K562 (cell line): ENCODE measurements at regions not wholly inside any gene's neighbourhood (a gene's known extent, or its start where the extent isn't known, plus 50 kb on each side); places are given as distances from the start of the nearest gene placed in this dataset.
"Not testable (repeated sequence)": the region's sequence is repeated elsewhere in the genome, so short reads cannot be mapped to it uniquely, and the experiment has no call there.

ENCODE experiments used
- ATAC-seq: fragments of 200-7000 bp; cut with Tn5 transposase; 3 replicates; pipeline ENCODE4 v1.9.1; 2020; ENCODE audit warnings: moderate library complexity
- BruUV-seq: library from RNA; stranded (reverse); fragments of 400-500 nt; replicated peaks from 2 replicates; lab custom pipeline; 2021; lab: Mats Ljungman, UMichigan
- CTCF ChIA-PET: fragments of 300-600 bp; formaldehyde crosslinking; extraction: SDS; loops from one replicate; lab custom pipeline; 2021; ENCODE audit warnings: low intra/inter-chr PET ratio; lab: Yijun Ruan, JAX
- POLR2A ChIA-PET: fragments of 300-600, 350-650 bp; sonication (Branson Sonifier 250); formaldehyde crosslinking; extraction: SDS; loops from one replicate; lab custom pipeline; 2021; ENCODE audit warnings: antibody characterized with exemption, inconsistent platforms; lab: Yijun Ruan, JAX
- DNase-seq, 4 experiments: peaks; one replicate each; pipeline versions ENCODE4 v3.0.0 to v3.0.0-alpha.2; 2011 to 2018; ENCODE audit warnings: low spot score in 3 of 4, mixed read lengths in 3 of 4; ENCODE audit errors: extremely low read depth in 1 of 4
- FAIRE-seq: peaks from 2 replicates; lab custom pipeline; 2011; peaks lifted over from hg19 to GRCh38; lab: Jason Lieb, UNC
- H2AFZ ChIP-seq: 2 replicates; pipeline ENCODE4 v1.6.0; 2011; ENCODE audit warnings: low read depth, low read length, control low read depth, inconsistent platforms
- H3K27ac ChIP-seq: fragments of 200-600 bp; 3 replicates; pipeline ENCODE4 v1.8.0; 2011; ENCODE audit warnings: low read depth, mild to moderate bottlenecking, control low read depth, inconsistent platforms, low read length, moderate library complexity, mixed read lengths; ENCODE audit errors: extremely low read depth
- H3K27me3 ChIP-seq, 2 experiments: fragments of 300-600 bp in 1 of 2; 2 replicates in 1 of 2; 3 replicates in 1 of 2; pipeline versions ENCODE4 v1.6.0 to v1.8.0; 2011; ENCODE audit warnings: inconsistent platforms in 2 of 2, low read length in 2 of 2, mild to moderate bottlenecking in 1 of 2, mixed read lengths in 1 of 2, moderate library complexity in 1 of 2; ENCODE audit not compliant: control insufficient read depth in 2 of 2, insufficient read depth in 2 of 2
- H3K36me3 ChIP-seq: fragments of 300-600 bp; 3 replicates; pipeline ENCODE4 v1.8.0; 2011; ENCODE audit warnings: mild to moderate bottlenecking, low read length, inconsistent platforms; ENCODE audit not compliant: control insufficient read depth, insufficient read depth
- H3K4me1 ChIP-seq, 2 experiments: fragments of 200-600 bp in 1 of 2; replicated peaks in 1 of 2; 2 replicates in 1 of 2; 3 replicates in 1 of 2; pipeline versions ENCODE4 v1.5.1 to v1.8.0; 2011; ENCODE audit warnings: inconsistent platforms in 2 of 2, low read length in 2 of 2, mild to moderate bottlenecking in 1 of 2, mixed read lengths in 1 of 2, moderate library complexity in 1 of 2; ENCODE audit not compliant: control insufficient read depth in 2 of 2, insufficient read depth in 2 of 2
- H3K4me2 ChIP-seq: 2 replicates; pipeline ENCODE4 v1.6.1; 2011; ENCODE audit warnings: low read length, control low read depth, inconsistent platforms, mixed read lengths; ENCODE audit not compliant: insufficient read depth
- H3K4me3 ChIP-seq: fragments of 200-600 bp; sonication (generic), shearing (Covaris generic); 2 replicates; pipeline ENCODE4 v1.5.1; 2016; ENCODE audit warnings: control low read depth, inconsistent platforms
- H3K79me2 ChIP-seq: fragments of 200-600 bp; 3 replicates; pipeline ENCODE4 v1.8.0; 2011; ENCODE audit warnings: low read length, inconsistent platforms; ENCODE audit not compliant: control insufficient read depth, insufficient read depth
- H3K9ac ChIP-seq, 2 experiments: 2 replicates each; pipeline versions ENCODE4 v1.6.0 to v1.6.1; 2011; ENCODE audit warnings: low read depth in 2 of 2, low read length in 2 of 2, control low read depth in 1 of 2, inconsistent platforms in 1 of 2, mild to moderate bottlenecking in 1 of 2, mixed read lengths in 1 of 2; ENCODE audit not compliant: insufficient read depth in 1 of 2
- H3K9me1 ChIP-seq: one replicate; pipeline ENCODE4 v1.6.0; 2011; ENCODE audit warnings: inconsistent platforms, mild to moderate bottlenecking, low read length, moderate library complexity; ENCODE audit not compliant: control insufficient read depth, insufficient read depth
- H3K9me3 ChIP-seq: replicated peaks from 2 replicates; pipeline ENCODE4 v1.5.1; 2011; ENCODE audit warnings: low read depth, low read length, inconsistent platforms; ENCODE audit not compliant: control insufficient read depth, insufficient read depth
- H4K20me1 ChIP-seq: replicated peaks from 2 replicates; pipeline ENCODE4 v1.6.1; 2011; ENCODE audit warnings: low read length, inconsistent platforms, mixed read lengths; ENCODE audit not compliant: control insufficient read depth, insufficient read depth
- PREB ChIP-seq: sonication (generic); formaldehyde crosslinking; IDR thresholded peaks from 2 replicates; pipeline ENCODE4 v1.8.1; 2023; ENCODE audit warnings: mild to moderate bottlenecking, missing genetic modification reagents
- SREBF1 ChIP-seq: fragments of 150-350 bp; IDR thresholded peaks from 2 replicates; pipeline ENCODE4 v1.6.1; 2014; ENCODE audit warnings: antibody characterized with exemption, low read depth, low read length, borderline replicate concordance
- WGBS: fragments of 100-300 bp; shearing (Covaris generic); methylation state at CpG from one replicate; pipeline ENCODE4 v1.1.6; 2016; ENCODE audit warnings: low coverage, mixed read lengths; ENCODE audit not compliant: insufficient coverage; ENCODE audit errors: missing lambda C conversion rate; 5-methylcytosine and 5-hydroxymethylcytosine counted together
- in situ Hi-C: fragments of 300-500 bp; cut with MboI; formaldehyde crosslinking; loops from 4 replicates; pipeline ENCODE4 v1.15.0; 2018; ENCODE audit warnings: inconsistent platforms, mixed read lengths
- intact Hi-C: fragments of 100-400 bp; cut with micrococcal nuclease; formaldehyde crosslinking; loops from 2 replicates; pipeline ENCODE4 v1.14.2; 2022

- no peak for TF ChIP-seq PREB (CRISPR knock-in tag)
Observed at GRCh38 chr6:15021074-15021473, 224.8 kb upstream of the JARID2 start (continued).

DNA sequence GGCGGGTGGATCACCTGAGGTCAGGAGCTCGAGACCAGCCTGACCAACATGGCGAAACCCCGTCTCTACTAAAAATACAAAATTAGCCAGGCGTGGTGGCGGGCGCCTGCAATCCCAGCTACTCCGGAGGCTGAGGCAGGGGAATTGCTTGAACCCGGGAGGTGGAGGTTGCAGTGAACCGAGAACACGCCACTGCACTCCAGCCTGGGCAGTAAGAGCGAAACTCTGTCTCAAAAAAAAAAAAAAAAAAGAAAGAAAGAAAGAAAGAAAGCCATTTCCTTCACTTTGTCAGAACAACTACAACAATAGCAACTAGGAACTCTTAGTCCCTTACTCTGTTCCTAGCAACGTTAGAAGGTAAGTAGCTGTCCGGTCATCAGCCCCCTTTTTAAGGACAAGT, 222.9 kb upstream of the JARID2 start:
- H3K4me3 ChIP-seq, H3K4me2 ChIP-seq, H3K79me2 ChIP-seq, CTCF ChIA-PET, BruUV-seq, H3K9me1 ChIP-seq, H3K27ac ChIP-seq, H3K36me3 ChIP-seq, H4K20me1 ChIP-seq, intact Hi-C loops, in situ Hi-C loops, H3K9me3 ChIP-seq, H2AFZ ChIP-seq, DNase-seq, H3K27me3 ChIP-seq, ATAC-seq, FAIRE-seq, H3K9ac ChIP-seq: not testable (repeated sequence)
- 89% methylated on average over 8 of the region's 14 CpGs for WGBS
- H3K4me1 ChIP-seq, result peaks cover 16% of the 10 kb centered on the region in 2 experiments
- POLR2A ChIA-PET, result interaction anchor here (0.6 kb wide), 1 partner anchor 1205 kb away, joined by 3 read pairs; no protein-coding TSS in a partner anchor

DNA sequence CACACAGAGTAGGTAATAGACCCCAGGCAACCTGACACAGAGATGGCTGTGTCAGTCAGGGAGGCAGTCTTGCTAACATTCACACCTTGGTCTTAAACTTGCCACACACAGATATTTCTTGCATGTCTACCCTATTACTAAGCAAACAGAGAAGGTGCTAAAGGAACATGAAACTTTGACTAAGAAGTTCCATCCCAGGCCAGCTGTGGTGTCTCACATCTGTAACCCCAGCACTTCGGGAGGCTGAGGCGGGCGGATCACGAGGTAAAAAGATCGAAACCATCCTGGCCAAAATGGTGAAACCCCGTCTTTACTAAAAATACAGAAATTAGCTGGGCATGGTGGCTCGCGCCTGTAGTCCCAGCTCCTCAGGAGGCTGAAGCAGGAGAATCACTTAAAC, 222.4 kb upstream of the JARID2 start:
- POLR2A ChIA-PET, result interaction anchor here (0.6 kb wide), 1 partner anchor 1205 kb away, joined by 3 read pairs; no protein-coding TSS in a partner anchor
- no peaks in the 10 kb centered on the region for H3K9me3 ChIP-seq
- DNase-seq (no peak), FAIRE-seq (no peak), ATAC-seq (no peak)
- 90% methylated on average over 8 of the region's 8 CpGs for WGBS
- in situ Hi-C loops, result no loop called here
- no peak overlapping the region for H3K4me3 ChIP-seq
- BruUV-seq, result no TSS peak
- H2AFZ ChIP-seq, result no peak overlapping the region
- H3K4me2 ChIP-seq, result no peak overlapping the region
- peaks cover 13 to 14% of the 10 kb centered on the region in 2 experiments for H3K4me1 ChIP-seq
- H3K9me1 ChIP-seq, result no peaks in the 10 kb centered on the region
- H3K27ac ChIP-seq, result no peak overlapping the region
- intact Hi-C loops, result no loop called here
- no peaks in the 10 kb centered on the region for H3K36me3 ChIP-seq
- no peak for TF ChIP-seq SREBF1
- no peaks in the 10 kb centered on the region for H3K27me3 ChIP-seq
- H3K79me2 ChIP-seq, result no peaks in the 10 kb centered on the region
- H3K9ac ChIP-seq, result no peak overlapping the region
- no peaks in the 10 kb centered on the region for H4K20me1 ChIP-seq
- CTCF ChIA-PET, result no interaction called here
